GM12874 (cell line): ENCODE measurements at regions not wholly inside any gene's neighbourhood (a gene's known extent, or its start where the extent isn't known, plus 50 kb on each side); places are given as distances from the start of the nearest gene placed in this dataset.

Source experiments
- TF ChIP-seq, protein P1 (sequence below): IDR thresholded peaks from 2 replicates; pipeline ENCODE4 v1.5.1; 2011; ENCODE audit warnings: low read depth, mild to moderate bottlenecking, control low read depth, low read length, moderate library complexity; ENCODE audit not compliant: insufficient read depth

GRCh38 chr5:61667525-61668218, 335.6 kb downstream of the ZSWIM6 start:
- TF ChIP-seq, protein P1, sequence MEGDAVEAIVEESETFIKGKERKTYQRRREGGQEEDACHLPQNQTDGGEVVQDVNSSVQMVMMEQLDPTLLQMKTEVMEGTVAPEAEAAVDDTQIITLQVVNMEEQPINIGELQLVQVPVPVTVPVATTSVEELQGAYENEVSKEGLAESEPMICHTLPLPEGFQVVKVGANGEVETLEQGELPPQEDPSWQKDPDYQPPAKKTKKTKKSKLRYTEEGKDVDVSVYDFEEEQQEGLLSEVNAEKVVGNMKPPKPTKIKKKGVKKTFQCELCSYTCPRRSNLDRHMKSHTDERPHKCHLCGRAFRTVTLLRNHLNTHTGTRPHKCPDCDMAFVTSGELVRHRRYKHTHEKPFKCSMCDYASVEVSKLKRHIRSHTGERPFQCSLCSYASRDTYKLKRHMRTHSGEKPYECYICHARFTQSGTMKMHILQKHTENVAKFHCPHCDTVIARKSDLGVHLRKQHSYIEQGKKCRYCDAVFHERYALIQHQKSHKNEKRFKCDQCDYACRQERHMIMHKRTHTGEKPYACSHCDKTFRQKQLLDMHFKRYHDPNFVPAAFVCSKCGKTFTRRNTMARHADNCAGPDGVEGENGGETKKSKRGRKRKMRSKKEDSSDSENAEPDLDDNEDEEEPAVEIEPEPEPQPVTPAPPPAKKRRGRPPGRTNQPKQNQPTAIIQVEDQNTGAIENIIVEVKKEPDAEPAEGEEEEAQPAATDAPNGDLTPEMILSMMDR: no peak

DNA sequence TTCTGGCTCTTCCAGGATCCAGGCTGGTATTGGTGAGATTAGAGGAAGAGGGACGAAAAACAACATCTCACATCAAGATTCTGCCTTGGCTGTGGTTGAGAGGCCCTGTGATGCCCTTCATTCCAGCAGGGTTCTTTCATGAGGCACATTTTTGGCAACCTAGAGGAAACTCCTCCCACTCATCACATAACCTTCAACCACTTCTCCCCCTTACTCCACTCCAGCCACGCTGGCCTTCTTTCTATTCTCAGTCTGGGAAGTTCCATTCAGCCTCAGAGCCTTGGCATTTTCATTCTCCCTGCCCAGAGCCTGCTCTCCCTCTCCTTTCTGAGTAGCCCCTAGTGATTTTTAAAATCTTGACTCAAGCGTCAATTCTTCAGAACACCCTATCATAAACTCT, 337.5 kb downstream of the ZSWIM6 start:
- TF ChIP-seq, protein P1: no peak

DNA sequence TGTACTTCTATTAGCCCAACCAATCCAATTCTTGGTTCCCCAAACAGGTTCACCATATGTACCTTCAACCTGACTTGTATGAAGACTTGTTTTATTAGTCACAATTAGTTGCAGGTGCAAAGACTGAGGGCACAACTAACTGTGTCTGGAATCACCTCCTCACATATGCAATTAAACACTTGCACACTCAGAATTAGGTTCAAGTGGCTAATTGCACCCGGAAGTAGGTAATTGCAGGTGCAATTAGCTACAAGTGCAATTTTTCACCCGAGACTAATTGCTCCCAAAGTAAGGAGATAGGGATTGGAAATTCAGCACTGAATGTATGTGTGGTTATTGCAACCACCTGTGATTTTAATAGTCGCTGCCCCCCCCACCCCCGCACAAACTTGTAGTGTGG, 338.9 kb downstream of the ZSWIM6 start:
- TF ChIP-seq, protein P1: no peak

GRCh38 chr5:61673007-61673735, 341.1 kb downstream of the ZSWIM6 start:
- TF ChIP-seq, protein P1: no peak

GRCh38 chr5:61674378-61674777, 342.3 kb downstream of the ZSWIM6 start:
- TF ChIP-seq, protein P1: no peak

- TF ChIP-seq, protein P1: no peak
These were observed 343.1 kb downstream of the ZSWIM6 start for GRCh38 chr5:61675015-61675692.

DNA sequence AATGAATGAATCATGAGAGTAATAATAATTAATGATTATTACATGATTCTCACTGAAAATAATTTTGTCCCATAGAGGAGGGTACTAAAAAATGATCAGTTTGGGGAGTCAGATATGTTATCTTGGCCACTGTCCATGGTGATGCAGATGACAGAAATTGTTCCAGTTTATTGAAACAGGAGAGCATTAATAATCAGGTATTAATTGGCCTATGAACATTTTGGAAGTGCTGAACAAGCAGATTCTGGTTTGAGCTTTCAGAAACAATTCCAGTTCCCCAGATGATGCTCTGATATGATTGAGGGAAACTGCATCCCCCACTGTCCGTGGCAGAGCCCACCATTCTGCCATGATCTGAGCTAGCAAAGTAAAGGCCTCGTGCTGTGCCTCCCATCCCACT, 345.2 kb downstream of the ZSWIM6 start:
- TF ChIP-seq, protein P1: no peak
